Activated T-cell treated with anti-CD3 and anti-CD28 coated beads, Interleukin-2, amount 50 U/mL, for 4 hours (primary cell): ENCODE measurements at regions not wholly inside any gene's neighbourhood (a gene's known extent, or its start where the extent isn't known, plus 50 kb on each side); places are given as distances from the start of the nearest gene placed in this dataset.

ENCODE experiments used
- ATAC-seq, 2 donors: fragments of 200-7000 bp; cut with Tn5 transposase; one replicate each; pipeline ENCODE4 v1.10.0; 2021
- DNase-seq: peaks from one replicate; pipeline ENCODE4 v3.0.0-alpha.2; 2020
- H3K27me3 Mint-ChIP-seq: one replicate; pipeline ENCODE4 v1.8.0; 2021; ENCODE audit warnings: low read depth, mixed read lengths
- H3K36me3 Mint-ChIP-seq: one replicate; pipeline ENCODE4 v1.8.0; 2022; ENCODE audit warnings: mixed read lengths; ENCODE audit not compliant: insufficient read depth
- H3K4me1 Mint-ChIP-seq: one replicate; pipeline ENCODE4 v1.8.0; 2021; ENCODE audit warnings: low read depth, mixed read lengths
- H3K4me3 Mint-ChIP-seq: one replicate; pipeline ENCODE4 v1.8.0; 2021; ENCODE audit warnings: mild to moderate bottlenecking, moderate library complexity, mixed read lengths
- H3K9me3 Mint-ChIP-seq: one replicate; pipeline ENCODE4 v1.8.0; 2021; ENCODE audit warnings: mixed read lengths

GRCh38 chr11:71064702-71065515 is 187.5 kb downstream of the SHANK2 start:
- DNase-seq: no peak
- Mint-ChIP-seq H3K4me1 (no peaks in the 10 kb centered on the region), H3K36me3 (no peaks in the 10 kb centered on the region), H3K4me3 (no peak overlapping the region), H3K27me3 (peaks cover 25% of the 10 kb centered on the region), H3K9me3 (no peaks in the 10 kb centered on the region)
- no peak for ATAC-seq

- no peak overlapping the region for H3K4me3 Mint-ChIP-seq
- H3K36me3 Mint-ChIP-seq: no peaks in the 10 kb centered on the region
- DNase-seq (no peak), ATAC-seq (no peak)
- H3K9me3 Mint-ChIP-seq: no peaks in the 10 kb centered on the region
- no peaks in the 10 kb centered on the region for H3K4me1 Mint-ChIP-seq
- H3K27me3 Mint-ChIP-seq: peaks cover 27% of the 10 kb centered on the region
Measured at GRCh38 chr11:71064183-71064582, 188.2 kb downstream of the SHANK2 start.

GRCh38 chr11:71063129-71063528 is 189.2 kb downstream of the SHANK2 start:
- Mint-ChIP-seq H3K4me1 (no peaks in the 10 kb centered on the region), H3K27me3 (peaks cover 28% of the 10 kb centered on the region), H3K36me3 (no peaks in the 10 kb centered on the region), H3K4me3 (no peak overlapping the region), H3K9me3 (no peaks in the 10 kb centered on the region)
- no peak for ATAC-seq
- DNase-seq: no peak

- H3K27me3 Mint-ChIP-seq: peaks cover 28% of the 10 kb centered on the region
- ATAC-seq: no peak
- H3K36me3 Mint-ChIP-seq: no peaks in the 10 kb centered on the region
- no peaks in the 10 kb centered on the region for H3K9me3 Mint-ChIP-seq
- H3K4me3 Mint-ChIP-seq: no peak overlapping the region
- H3K4me1 Mint-ChIP-seq: no peaks in the 10 kb centered on the region
- DNase-seq: no peak
Measured at GRCh38 chr11:71062199-71062598, 190.2 kb downstream of the SHANK2 start.

- ATAC-seq (no peak), DNase-seq (no peak)
- Mint-ChIP-seq H3K27me3 (peaks cover 28% of the 10 kb centered on the region), H3K9me3 (no peaks in the 10 kb centered on the region), H3K36me3 (no peaks in the 10 kb centered on the region), H3K4me1 (no peaks in the 10 kb centered on the region), H3K4me3 (no peak overlapping the region)
Measured at GRCh38 chr11:71060391-71060791, 192.0 kb downstream of the SHANK2 start.

GRCh38 chr11:71059662-71060061 is 192.7 kb downstream of the SHANK2 start:
- no peak for DNase-seq
- H3K36me3 Mint-ChIP-seq: no peaks in the 10 kb centered on the region
- H3K4me1 Mint-ChIP-seq: no peaks in the 10 kb centered on the region
- H3K27me3 Mint-ChIP-seq: peaks cover 23% of the 10 kb centered on the region
- H3K4me3 Mint-ChIP-seq: no peak overlapping the region
- H3K9me3 Mint-ChIP-seq: no peaks in the 10 kb centered on the region
- no peak for ATAC-seq

GRCh38 chr11:71055925-71056324 is 196.5 kb downstream of the SHANK2 start:
- DNase-seq: no peak
- ATAC-seq: no peak
- Mint-ChIP-seq H3K27me3 (peaks cover 3% of the 10 kb centered on the region), H3K9me3 (no peaks in the 10 kb centered on the region), H3K36me3 (no peaks in the 10 kb centered on the region), H3K4me3 (no peak overlapping the region), H3K4me1 (no peaks in the 10 kb centered on the region)
